HG02981 (cell line): ENCODE measurements at regions not wholly inside any gene's neighbourhood (a gene's known extent, or its start where the extent isn't known, plus 50 kb on each side); places are given as distances from the start of the nearest gene placed in this dataset.

ENCODE experiments used
- ATAC-seq: cut with Tn5 transposase; IDR thresholded peaks from one replicate; pipeline ENCODE4 v1.9.1; 2021; ENCODE audit warnings: mild to moderate bottlenecking, moderate library complexity; ENCODE audit not compliant: unreplicated experiment

DNA sequence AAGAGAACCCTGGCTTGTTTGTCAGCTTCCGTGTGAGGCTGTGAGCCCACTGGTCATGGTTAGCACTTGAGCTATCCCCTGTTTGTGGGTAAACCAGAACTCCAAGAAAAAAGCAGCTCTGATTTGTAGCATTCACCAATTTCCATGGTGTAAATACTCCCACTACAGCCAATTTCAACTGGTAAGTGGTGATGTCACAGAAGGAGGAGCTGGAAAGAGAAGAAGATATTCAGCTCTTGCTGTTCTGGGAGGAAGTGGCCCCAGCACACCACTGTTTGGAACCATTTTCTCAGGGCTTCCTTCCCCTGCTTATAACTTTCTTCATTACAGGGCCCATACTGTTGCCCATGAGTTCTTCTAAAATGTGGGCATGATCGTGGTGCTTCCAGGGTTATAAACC lies 500.1 kb upstream of the ZMIZ1 start:
- ATAC-seq = no peak

DNA sequence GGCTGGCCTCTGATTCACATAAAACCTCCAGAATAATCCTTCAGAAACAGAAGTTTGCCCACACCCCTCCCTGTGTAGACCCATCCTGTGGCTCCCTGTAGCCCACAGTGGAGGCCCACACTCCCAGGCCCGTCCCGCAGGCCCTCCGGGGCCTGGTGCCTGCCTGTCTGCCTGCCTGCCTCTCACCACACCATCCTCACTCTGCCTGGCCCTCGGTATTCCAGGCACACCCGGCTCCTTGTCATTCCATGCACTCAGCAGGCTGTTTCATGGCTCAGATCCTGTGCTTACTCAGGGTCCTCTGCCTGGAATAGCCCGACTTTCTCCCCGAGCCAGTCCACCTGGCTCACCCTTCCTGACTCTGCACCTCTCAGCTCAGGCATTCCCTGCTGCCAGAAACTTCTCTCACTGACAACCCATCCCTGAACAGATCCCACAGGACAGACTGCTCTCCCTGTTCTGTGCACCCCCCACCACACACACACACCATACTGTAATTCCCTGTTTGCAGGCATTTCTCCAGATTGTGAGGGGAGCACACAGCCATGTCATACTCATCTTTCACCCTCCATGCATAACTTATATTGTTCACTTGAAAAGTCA lies 498.0 kb upstream of the ZMIZ1 start:
- no peak for ATAC-seq

DNA sequence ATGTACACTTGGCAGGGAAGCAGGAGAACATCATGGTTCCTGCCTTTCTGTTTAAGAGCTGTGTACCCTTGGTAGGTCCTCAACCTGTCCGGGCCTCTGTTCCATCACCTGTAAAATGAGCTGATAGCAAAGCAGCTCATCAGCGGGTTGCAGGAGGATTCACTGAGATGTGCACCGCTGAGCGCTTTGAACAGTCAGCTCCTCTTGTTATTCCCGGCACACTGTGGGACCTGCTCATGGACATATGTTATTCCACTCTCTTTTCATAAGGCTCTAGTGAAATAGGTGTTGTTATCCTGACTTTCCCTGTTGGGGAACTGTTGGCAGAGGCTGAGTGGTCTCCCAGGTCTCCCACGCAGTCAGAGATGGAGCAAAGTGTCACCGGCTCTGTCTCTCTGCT lies 497.5 kb upstream of the ZMIZ1 start:
- no peak for ATAC-seq

DNA sequence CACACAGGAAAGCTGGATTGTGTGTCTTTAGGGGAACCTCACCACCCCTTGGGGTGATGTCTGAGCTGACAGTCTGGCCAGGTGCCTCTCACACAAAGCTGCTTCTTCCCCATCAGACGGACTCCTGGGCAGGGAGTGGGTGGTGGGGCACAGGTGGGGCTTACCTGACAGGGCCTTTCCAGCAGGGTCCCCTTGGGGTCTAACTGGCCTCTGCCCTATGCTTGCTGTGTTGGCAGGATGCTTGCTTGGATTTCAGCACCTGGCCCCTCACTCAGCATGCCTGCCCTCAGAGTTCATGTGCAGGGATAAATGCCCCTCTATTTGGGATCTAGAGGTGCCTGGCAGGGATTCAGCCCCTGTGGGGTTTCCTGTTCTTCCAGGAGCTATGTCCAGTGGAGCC lies 496.9 kb upstream of the ZMIZ1 start:
- ATAC-seq = no peak

DNA sequence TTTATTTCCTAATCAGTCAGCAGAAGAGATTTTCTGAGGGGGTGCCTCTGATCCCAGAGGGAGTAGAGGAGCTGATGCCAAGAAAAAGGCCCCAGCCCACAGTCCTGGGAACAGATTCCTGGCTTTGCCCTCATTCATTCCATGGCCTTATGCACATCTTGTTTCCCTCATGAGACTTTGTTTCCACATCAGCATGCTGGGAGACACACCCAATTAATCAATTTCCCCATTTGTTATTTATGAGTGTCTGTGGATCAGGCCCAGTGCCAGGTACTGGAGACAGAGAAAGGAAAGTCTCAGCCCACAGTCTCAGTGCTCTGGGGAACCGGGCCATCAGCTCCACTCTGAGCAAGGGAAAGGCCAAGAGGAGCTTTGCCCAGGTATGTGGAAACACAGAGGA lies 496.2 kb upstream of the ZMIZ1 start:
- no peak for ATAC-seq

DNA sequence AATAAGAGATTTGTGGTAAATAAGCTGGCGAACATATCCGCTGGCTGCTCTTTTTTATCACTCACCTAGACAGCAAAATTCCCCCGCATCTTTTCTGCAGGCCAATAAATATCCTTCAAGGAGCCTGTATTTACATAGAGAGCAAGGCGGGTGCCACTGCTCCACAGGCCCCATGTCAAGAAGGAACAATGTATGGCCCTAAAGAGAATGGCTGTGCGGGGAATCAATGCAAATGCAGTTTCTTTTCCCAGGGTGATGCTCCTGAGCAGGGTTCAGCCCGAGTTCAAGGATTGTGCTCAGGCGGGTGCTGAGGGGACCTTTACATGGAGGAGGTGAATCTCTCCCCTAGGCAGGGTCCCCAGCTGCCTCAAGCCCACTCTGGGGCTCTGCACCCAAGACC lies 494.2 kb upstream of the ZMIZ1 start:
- no peak for ATAC-seq

DNA sequence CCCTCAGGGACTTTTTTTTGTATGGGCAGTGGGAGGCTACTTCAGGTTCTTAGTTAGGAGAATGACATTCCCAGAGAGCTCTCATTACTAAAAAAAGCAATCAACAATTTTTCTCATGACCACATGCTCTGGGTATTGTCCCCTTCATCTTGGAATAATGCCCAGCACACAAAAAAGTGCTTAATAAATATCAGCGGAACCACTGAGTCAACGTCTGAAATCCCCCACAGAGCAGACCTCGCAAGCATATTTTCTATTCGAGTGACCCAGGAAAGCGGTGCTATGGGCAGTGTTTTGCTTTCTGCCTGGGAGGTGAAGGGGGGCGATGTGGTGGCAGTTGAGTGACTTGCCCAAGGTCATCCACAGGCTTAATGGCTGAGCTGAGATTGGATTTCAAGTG lies 493.4 kb upstream of the ZMIZ1 start:
- no peak for ATAC-seq

DNA sequence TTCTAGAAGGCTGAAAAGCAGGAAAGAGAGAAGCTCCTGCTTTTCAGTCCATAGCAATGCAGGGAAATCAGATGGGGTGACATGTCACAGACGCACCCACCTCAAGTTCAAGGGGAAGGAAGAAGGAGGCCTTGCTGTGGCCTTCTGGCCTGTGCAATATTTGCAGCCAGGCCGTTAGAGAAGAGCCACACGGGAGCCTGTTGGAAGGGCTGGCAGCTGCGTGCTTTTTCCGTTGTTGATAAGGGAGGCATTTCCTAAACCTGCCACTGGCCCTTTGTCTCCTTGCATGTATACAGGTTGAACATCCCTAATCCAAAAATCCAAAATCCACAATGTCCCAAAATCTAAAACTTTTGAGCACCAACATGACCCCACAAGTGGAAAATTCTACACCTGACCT lies 492.5 kb upstream of the ZMIZ1 start:
- no peak for ATAC-seq

DNA sequence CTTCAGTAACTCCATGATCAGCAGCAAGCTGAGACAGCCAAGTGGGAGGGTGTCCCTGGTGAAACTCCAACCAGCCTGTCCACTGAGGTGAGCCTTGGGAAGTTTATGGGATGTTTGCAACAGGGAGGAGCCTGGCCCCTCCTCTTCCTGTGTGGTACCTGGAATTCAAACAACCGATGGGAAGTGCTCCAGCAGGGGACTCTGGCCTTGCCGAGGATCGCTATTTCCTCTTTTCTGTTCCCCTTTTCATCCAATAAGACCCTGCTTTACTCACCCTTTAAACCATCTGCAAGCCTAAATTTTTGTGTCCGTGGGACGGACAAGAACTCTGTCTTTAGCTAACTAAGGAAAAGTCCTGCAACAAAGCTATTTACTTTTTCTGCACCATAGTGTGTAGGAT lies 491.1 kb upstream of the ZMIZ1 start:
- ATAC-seq = no peak

DNA sequence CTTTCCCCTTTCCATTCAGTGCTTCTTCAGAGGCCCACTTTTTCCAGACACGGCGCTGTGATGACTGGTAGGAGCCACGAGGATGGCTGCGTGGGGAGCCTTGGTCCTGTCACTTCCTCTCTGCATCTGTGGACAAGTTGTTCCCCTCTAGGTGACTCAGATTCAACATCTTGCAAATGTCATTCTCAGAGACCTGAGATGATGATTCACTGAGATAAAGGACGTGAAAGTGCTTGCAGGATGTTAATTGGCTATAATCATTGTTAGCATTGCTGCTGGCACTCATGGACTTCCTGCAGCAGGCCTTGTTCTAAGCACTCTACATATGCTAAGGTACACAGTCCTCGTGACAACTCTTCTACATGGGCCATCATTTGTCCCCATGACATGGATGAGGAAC lies 489.8 kb upstream of the ZMIZ1 start:
- peak; percentile 72 for ATAC-seq

DNA sequence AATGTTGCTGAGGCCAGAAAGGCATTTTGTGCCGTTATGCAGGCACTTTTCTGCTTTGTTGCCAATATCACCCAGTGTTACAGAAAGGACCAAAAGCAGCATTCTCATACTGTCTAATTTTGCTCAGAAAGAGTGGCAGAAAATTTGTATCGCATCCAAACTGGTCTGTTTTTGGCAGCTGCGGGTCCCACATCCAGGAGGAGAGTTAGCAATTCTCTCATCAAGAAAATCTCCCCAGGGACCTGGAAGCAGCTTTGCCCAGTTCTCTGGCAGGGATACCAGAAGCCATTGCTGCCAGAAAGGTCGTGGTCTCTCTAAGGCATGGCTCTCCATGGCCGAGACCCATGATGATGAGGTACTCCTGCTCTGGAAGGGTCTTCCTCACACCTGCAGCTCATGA lies 489.2 kb upstream of the ZMIZ1 start:
- ATAC-seq = no peak

DNA sequence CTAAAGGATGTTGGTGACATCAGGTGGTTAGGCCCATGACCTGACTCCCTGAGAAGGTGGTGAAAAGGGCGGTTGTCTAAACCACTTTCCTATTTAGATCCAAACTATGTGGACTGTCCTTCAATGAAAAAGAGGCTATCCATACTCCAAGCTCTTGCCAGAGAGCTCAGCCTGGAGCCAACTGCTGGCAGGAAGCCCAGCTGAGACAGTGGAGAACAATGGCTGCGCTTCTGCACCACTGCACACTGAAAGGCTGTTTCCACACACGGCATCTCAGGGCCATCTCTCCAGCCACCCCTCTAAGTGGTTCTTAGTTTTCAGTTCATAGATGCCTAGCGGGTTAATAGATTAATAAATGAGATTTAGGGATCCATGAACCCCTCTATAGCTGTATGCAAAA lies 488.8 kb upstream of the ZMIZ1 start:
- no peak for ATAC-seq

DNA sequence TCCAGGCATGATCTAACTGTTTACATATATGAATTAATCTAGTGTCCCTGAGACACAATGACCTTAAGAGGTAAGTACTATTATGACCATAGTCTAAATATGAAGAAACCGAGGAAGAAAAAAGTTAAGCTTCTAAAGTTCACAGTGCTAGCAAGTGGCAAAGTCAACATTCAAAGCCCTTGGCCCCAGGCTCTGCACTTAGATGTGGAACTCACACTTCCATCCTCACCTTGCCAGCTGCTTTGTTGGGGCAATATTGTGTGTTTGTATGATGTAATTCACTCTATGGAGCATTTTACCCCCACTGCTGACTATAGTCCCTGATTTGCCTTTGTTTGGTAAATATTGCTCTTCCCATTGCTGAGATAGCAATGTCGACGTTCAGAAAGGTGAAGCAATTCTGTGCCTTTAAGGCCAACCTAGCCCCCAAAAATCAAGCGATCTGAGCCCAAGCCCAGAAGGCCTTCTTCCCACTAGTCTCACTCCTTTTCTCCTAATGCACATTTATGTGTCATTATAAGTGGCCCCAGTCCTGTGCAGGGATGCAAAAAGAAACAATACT lies 487.6 kb upstream of the ZMIZ1 start:
- no peak for ATAC-seq

DNA sequence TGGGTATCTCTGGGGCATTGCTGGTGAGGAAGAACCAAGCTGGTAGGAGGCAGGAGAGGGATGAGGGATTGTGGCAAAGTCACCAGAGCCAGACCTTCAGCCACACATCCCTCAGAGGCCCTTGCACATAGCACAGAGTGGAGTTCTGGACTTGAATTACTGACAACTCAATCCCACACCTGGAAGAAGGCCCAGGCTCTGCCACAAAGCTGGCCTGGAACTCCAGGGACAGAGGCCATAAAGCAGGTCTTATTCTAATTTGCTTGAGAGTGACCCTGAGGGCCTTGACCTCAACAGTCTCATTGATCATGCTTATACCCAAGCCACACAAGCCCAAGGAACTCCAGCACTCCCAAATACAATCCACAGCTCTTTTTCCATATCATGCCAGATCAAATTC lies 486.2 kb upstream of the ZMIZ1 start:
- no peak for ATAC-seq

DNA sequence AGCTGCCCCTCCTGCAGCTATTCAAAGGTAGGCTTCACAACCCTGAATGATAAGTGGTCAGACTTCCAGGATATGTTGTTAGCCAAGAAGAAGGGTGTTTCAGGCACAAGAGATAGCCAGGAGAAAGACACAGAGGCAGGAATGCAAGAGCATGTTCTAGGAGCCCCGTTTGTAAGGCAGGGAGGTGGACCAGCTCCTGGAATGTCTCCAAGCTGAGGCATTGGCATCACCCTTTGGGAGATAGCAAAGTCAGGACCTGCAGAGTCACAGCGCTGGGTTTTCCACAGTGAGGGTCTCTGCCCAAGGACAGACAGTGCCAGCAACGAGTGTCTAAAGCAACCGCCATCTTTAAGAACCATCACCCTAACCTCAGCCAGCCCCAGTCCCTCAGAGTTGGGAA lies 484.5 kb upstream of the ZMIZ1 start:
- ATAC-seq = no peak

DNA sequence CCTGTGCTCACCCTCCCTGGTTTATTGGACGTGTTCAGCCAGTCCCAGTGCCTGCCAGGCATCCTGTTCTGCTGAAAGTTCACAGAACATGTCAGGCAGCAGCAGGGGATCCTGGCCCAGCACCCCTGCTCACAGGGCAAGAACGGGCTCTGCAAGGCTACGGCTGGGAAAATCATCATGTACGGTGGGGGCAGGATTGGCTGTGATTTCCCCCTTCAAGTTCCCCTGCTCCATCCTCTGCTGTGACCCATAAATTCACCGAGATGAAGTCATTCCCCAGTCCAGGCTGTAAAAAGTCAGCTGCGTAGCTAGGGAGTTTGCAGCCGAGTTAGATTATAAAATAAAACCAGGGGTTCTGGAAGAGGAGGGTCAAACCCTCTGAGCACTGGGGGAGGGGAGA lies 484.1 kb upstream of the ZMIZ1 start:
- ATAC-seq = no peak

DNA sequence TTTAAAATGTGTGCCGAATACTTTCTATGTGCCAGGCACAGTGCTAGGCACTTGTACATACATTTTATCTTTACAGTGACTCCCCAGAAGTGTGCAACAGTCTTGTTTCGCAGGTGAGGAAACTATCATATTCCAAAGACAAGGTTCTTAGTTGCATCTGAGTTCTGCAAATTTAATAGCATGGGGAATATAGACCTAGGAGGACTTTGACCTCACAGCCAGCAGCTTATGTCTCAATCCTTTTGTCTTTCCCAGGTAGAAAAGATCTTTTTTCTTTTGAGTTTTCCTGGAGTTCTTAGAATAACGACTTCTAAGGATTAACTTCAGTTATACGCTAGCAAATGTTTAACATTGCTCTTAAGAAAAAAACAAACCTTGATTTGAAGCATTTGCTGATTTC lies 482.8 kb upstream of the ZMIZ1 start:
- ATAC-seq = no peak

DNA sequence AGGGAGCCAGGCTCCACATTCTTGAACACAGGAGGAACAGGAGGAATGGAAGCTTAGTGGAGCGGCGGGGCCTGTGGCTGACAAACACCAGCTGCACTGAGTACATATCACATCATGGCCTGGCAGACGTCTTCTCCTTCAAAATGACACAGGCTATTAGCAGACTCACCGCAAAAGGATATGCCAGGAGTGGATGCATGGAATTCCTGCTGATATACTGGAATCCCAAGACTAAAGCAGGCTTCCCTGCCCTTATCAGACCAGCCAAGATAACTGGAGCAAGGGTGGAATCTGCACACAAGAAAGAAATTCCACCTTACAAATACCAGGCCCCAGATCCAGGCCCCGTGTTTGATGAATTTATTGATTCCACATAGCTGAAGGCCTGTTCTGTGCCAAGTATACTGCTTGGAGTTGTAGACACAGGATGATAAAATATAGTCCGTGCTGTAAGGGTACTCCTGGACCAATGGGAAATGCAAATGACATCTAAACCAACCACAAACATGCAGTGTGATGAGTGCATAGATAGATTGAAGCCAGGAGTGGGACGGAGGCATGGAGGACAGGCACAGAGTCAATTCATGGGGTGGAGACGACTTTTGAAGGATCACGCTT lies 480.5 kb upstream of the ZMIZ1 start:
- no peak for ATAC-seq

DNA sequence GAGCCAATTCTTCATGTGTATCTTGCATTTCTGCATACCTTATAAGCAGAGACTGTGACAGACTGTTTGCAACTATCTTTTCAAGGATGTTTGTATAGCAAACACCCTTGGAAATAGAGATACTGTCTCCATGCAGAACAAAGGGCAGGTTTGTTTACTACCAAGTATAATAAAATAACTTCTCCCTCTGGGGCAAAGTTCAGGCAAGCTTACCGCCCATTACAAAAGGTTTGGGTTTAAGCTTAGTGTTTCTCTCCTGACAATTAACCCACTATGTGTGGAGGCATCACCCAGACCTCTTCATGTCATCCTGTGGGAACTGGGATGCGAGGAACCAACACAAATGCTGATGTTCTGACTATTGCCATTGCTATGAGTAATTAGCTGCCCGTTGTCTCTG lies 479.1 kb upstream of the ZMIZ1 start:
- no peak for ATAC-seq

DNA sequence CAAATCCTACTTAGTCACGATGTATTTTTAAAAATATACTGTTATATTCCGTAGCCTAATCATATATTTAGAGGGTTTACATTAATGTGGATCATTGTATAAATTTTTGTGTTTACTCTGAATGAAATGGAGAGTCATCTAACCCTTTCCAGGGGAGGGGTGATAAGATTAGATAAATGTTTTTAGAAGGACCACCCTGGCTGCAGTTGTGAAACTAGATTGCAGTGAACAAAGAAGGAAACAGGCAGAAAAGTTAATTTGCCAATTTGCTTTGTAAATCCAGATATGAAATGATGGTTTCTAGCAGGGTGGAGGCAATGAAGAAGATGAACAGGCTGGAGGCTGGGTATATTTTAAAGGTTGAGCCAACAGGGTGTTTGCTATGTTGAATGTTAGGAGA lies 477.7 kb upstream of the ZMIZ1 start:
- ATAC-seq = no peak

DNA sequence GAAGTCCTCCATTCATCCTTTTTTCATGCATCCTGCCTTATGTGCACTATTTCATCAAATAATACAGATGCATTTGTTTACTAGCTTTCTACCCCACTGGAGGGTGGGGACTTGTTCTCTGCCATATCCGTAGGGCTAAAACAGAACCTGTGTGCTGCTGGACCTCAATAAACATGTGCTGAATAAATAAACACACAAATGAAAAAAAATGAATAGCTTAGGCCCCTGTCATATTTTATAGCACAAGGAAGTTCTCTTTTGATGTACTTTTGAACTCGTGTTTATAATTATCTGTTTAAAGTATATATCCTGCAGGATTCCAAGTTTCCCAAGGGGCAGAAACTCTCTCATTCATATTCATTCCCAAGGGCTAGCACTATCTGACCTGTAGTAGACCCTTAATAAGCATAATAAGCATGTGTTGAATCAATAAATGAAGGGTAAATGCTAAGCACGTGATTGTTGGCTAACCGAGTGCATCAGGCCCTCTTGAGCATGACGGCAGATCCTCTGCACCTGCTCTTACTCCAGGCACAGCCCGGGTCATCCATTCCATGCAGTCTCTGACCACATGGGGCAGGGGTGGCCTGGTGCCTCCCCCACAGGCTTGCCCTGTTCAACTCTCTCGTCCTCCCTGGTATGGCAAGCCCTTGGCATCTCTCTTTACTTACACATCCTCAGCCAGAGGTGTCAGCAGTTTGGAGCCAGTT lies 474.1 kb upstream of the ZMIZ1 start:
- ATAC-seq = no peak

DNA sequence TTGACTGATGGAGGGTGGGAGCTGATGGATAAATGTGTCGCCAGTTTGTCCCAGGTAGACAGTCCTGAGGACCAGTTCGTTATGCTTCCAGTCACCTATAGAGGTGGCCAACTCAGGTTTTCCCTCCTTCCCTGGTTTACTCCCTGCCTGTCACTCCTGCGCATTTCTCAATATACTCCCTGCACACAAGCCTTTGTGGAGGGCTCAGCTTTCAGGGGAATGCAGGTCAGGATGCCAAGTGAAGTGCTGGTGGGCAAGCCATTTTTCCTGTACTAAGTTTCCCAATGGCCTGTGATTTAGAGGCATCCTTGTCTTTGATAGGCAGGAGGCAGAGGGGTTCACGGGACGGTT lies 473.5 kb upstream of the ZMIZ1 start:
- ATAC-seq = no peak
